H7 (cell line): ENCODE measurements at regions not wholly inside any gene's neighbourhood (a gene's known extent, or its start where the extent isn't known, plus 50 kb on each side); places are given as distances from the start of the nearest gene placed in this dataset.

ENCODE experiments used
- DNase-seq: peaks from one replicate; pipeline ENCODE4 v3.0.0; 2012
- H3K27me3 ChIP-seq: 2 replicates; pipeline ENCODE4 v1.6.0; 2011; ENCODE audit warnings: mild to moderate bottlenecking, low read length; ENCODE audit not compliant: control insufficient read depth, insufficient read depth
- H3K36me3 ChIP-seq: replicated peaks from 2 replicates; pipeline ENCODE4 v1.5.1; 2011; ENCODE audit warnings: low read length; ENCODE audit not compliant: control insufficient read depth, insufficient read depth
- H3K4me3 ChIP-seq: 2 replicates; pipeline ENCODE4 v1.5.1; 2011; ENCODE audit warnings: low read depth, mild to moderate bottlenecking, control low read depth, low read length, moderate library complexity; ENCODE audit not compliant: insufficient read depth

DNA sequence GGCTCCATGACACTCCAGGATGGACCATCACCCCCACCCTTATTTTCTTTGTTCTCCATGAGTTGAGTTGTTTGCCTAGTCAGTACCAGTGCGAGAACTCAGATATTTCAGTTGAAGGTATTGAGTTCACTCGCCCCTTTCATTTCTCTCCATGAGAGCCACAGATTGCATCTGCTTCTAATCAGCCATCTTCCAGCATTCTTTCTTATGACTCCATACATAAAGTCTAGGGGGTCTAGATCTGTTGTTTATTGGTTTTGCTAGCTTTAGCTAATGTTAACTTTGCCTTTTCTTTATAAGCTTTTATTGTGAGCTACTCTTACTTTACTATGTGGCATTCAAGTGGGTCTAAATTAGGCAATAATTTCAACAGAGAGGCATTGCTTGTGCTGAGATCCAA, 71.6 kb upstream of the PDC start:
- no peaks in the 10 kb centered on the region for H3K36me3 ChIP-seq
- H3K27me3 ChIP-seq = no peaks in the 10 kb centered on the region
- no peak overlapping the region for H3K4me3 ChIP-seq
- DNase-seq = no peak

DNA sequence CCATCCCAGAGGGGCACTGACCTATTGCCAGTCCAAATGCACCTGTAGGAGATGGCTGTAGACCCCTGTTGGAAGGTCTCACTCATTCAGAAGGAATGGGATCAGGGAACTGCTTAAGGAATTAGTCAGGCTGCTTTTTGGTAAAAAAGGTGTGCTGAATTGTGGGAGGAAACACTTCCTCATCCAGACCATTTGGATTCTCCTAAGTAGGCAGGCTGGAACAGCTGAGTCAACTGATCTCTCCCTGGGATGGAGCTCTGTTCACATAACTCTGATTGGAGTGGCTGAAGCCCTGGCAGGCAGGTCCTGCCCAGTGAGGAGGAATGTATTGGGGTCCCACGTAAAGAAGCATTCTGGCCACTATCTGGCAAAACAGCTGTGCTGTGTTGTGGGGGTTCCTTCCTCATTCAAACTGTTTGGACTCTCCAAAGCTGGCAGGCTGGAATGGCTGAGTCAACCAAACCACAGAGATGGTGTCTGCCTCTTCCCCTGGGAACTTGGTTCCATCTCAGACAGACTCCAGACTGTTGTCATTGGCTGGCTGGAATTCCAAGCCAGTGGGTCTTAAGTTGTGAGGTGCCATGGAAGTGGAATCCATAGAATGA, 70.7 kb upstream of the PDC start:
- H3K4me3 ChIP-seq = no peak overlapping the region

DNA sequence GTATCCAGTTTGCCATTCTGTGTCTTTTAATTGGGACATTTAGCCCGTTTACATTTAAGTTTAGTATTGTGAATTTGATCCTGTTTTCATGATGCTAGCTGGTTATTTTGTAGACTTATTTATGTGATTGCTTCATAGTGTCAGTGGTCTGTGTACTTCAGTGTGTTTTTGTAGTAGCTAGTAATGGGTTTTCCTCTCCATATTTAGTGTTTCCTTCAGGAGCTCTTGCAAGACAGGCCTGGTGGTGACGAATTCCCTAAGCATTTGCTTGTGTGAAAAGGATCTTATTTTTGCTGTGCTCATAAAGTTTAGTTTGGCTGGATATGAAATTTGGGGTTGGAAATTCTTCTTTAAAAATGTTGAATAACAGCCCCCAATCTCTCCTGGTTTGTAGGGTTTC, 69.2 kb upstream of the PDC start:
- no peak overlapping the region for H3K4me3 ChIP-seq
- no peaks in the 10 kb centered on the region for H3K36me3 ChIP-seq
- DNase-seq = no peak
- H3K27me3 ChIP-seq = no peaks in the 10 kb centered on the region

More for the DNA sequence above, 70.7 kb upstream of the PDC start:
- Histone ChIP-seq H3K36me3 (no peaks in the 10 kb centered on the region), H3K27me3 (no peaks in the 10 kb centered on the region)
- no peak for DNase-seq

DNA sequence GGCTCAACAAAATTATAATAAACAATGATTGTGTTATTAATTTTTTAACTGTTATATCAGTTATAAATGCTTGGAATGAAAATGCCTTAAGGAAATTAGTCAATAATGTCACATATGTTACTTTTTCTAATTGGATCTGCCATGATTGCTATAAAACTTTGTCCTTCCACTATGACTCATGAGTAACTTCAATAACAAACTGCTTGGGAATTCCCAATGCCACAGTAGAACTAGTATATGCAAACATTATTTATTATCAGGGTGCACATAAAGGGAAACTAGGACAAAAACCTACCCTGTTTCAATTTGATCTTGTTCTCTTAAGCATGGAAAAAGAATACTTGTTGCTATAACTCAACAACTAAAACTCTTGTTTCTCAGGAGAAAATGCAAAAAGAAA, 59.1 kb upstream of the PDC start:
- H3K27me3 ChIP-seq = no peaks in the 10 kb centered on the region
- DNase-seq = no peak

DNA sequence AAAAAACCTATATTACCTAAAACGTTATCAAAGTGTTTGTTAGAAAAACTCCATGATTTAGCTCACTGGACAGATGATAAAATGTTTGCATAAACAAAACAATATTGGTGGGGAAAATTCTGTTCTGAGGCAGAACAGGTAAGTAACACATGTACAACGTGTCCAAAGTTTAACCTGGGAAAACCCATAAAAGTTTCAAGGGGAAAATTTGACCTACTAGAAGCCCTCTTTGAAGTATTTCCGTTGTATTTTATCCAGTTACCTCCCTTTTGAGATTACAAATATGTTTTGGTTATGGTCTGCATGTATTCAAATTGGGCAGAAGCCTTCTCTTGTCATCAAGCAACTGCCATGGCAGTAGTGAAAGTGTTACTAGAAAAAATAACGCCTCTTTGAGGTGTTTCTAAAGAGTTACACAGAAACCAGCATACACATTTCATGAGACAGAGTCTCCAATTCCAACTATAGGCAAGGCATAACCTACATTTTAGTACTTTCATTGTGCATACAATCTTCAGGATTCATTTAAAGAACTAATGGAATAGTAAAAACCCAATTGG, 58.0 kb upstream of the PDC start:
- DNase-seq = no peak
- Histone ChIP-seq H3K27me3 (no peaks in the 10 kb centered on the region), H3K36me3 (no peaks in the 10 kb centered on the region), H3K4me3 (no peak overlapping the region)

More for the DNA sequence above, 59.1 kb upstream of the PDC start:
- no peaks in the 10 kb centered on the region for H3K36me3 ChIP-seq
- H3K4me3 ChIP-seq = no peak overlapping the region

DNA sequence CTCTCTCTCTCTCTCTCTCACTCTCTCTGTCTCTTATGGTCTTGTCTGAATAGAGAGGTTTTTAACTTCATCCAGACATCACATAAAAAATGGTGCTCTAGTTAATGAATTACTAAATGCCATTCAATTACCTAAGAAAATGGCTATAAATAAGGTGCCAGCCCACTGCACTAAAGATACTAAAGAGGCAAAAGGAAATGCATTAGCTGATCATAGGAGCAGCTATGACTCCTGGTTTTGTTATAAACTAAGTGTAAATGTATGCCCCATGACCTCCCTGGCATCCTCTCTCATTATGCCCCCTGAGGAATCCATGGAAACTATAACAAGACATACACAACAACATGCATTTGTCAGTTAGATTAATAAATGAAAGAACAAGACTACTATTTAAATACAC, 57.5 kb upstream of the PDC start:
- H3K36me3 ChIP-seq = no peaks in the 10 kb centered on the region
- H3K27me3 ChIP-seq = no peaks in the 10 kb centered on the region
- no peak for DNase-seq
- H3K4me3 ChIP-seq = no peak overlapping the region

DNA sequence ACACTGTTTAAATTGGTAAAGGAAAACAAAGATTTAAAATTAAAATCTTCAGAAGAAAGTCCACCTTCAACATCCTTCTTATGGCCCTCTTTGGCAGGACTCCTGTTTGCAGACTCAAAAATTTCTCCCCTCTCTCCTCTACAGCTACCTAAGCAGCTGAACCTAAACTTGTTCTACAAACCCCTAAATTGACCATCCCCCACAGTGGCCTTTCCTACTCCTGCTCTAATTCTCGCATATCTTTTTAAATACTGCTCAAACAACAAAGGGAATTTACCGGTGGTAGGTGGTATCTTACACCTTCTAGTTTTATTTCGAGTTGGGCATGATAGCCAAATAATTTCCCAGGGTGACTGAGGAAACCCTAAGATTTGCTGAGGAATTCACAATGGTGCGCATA, 53.5 kb upstream of the PDC start:
- no peak overlapping the region for H3K4me3 ChIP-seq
- H3K27me3 ChIP-seq = no peaks in the 10 kb centered on the region
- DNase-seq = no peak
- H3K36me3 ChIP-seq = no peaks in the 10 kb centered on the region

DNA sequence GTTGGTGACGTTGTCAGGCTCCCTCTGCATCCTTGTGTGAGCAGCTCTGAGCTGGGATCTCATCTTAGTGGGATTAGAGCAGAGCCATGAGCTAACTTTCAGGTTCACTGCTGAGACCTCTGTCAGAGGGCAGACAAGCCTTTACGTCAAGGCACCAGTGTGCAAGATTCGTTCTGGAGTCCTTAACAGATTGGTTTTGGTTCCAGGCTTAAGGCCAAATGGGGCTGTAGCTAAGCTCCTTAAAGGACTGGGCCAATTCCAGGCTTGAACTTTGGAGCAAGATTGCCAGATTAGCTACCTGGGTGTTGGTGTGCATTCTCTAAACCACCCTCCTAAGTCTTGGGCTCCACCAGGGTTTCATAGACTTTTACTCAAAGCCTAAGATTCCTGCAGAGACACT, 52.6 kb upstream of the PDC start:
- Histone ChIP-seq H3K36me3 (no peaks in the 10 kb centered on the region), H3K27me3 (no peaks in the 10 kb centered on the region), H3K4me3 (no peak overlapping the region)
- no peak for DNase-seq

DNA sequence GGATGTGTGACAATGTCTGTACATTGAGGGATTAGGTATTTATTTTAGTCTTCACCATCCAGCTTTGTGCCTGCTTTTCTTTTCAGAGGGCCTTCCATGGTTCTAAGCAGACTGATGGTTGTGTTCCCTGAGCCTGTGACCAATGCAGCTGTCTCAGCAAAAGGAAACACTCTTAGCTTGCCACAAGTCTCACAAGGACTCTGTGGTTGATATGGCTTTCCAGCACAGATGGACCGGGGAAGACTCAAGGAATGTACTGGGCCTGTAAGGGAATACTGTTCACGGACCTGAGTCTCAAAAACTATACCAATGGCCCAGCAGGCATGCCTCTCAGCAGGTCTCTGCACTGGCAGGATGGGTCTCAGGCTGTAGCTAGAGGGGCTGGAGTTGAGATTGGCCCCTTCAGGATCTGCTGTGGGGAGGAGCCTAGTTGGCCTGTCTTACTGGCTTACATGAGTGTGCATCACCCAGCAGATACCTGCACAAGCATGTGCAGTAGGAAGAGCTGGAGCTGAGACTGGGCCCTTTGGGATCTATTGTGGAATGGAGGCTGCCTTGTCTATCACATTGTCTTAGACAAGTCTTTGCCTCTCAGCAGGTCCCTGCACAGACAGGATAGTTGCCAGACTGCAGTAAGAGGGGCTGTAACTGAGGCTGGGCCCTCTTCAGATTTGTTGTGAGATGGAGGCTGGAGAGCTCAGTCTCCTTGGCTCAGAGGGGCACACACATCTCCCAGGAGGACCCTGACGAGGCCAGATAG, 52.0 kb upstream of the PDC start:
- no peaks in the 10 kb centered on the region for H3K27me3 ChIP-seq
- no peak overlapping the region for H3K4me3 ChIP-seq
- no peaks in the 10 kb centered on the region for H3K36me3 ChIP-seq
- DNase-seq = no peak

DNA sequence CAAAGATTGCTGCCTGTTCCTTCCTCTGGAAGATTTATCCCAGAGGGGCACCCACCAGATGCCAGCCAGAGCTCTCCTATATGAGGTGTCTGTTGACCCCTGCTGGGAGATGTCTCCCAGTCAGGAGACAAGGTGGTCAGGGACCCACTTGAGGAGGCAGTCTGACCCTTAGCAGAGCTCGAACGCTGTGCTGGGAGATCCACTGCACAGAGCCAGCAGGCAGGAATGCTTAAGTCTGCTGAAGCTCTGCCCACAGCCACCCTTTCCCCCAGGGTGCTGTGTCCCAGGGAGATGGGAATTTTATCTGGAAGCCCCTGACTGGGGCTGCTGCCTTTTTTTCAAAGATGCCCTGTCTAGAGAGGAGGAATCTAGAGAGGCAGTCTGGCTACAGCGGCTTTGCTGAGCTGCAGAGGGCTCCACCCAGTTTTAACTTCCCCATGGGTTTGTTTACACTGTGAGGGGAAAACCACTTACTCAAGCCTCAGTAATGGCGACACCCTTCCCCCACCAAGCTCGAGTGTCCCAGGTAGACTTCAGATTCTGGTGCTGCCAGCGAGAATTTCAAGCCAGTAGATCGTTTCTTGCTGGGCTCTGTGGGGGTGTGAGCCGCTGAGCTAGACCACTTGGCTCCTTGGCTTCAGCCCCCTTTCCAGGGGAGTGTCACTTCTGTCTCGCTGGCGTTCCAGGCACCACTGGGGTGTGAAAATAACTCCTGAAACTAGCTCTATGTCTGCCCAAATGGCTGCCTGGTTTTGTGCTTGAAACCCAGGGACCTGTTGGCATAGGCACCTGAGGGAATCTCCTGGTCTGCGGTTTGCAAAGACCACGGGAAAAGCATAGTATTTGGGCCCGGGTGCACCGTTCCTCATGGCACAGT, 51.1 kb upstream of the PDC start:
- no peaks in the 10 kb centered on the region for H3K27me3 ChIP-seq
- no peaks in the 10 kb centered on the region for H3K36me3 ChIP-seq
- no peak overlapping the region for H3K4me3 ChIP-seq
- DNase-seq = no peak
